Stomach (tissue), 8 donors: ENCODE measurements at regions not wholly inside any gene's neighbourhood (a gene's known extent, or its start where the extent isn't known, plus 50 kb on each side); places are given as distances from the start of the nearest gene placed in this dataset.

ENCODE experiments used
- DNase-seq, 2 donors: peaks; one replicate each; pipeline versions ENCODE4 v3.0.0 to v3.0.0-alpha.2; 2013 to 2019
- H3K27ac ChIP-seq, 5 donors: fragments of 200-600 bp in 4 of 5; sonication (generic) in 4 of 5; one replicate each; pipeline ENCODE4 v1.5.1; 2013 to 2019; ENCODE audit warnings: mild to moderate bottlenecking in 1 of 5, moderate library complexity in 1 of 5
- H3K27me3 ChIP-seq, 3 donors: fragments of 200-600 bp; sonication (generic); one replicate each; pipeline ENCODE4 v1.5.1; 2017 to 2019; ENCODE audit warnings: mixed run types in 1 of 3
- H3K36me3 ChIP-seq, 4 donors: fragments of 200-600 bp; sonication (generic); 1 replicate in 3 of 4; 2 replicates in 1 of 4; pipeline ENCODE4 v1.5.1; 2016 to 2019
- H3K4me1 ChIP-seq, 4 donors: fragments of 200-600 bp; sonication (generic); one replicate each; pipeline ENCODE4 v1.5.1; 2016 to 2019
- H3K4me3 ChIP-seq, 4 donors: fragments of 200-600 bp; sonication (generic) in 3 of 4; one replicate each; pipeline ENCODE4 v1.5.1; 2016 to 2019; ENCODE audit warnings: mild to moderate bottlenecking in 1 of 4
- H3K9me3 ChIP-seq, 4 donors: fragments of 200-600 bp; sonication (generic); one replicate each; pipeline ENCODE4 v1.5.1; 2016 to 2019
- EP300 ChIP-seq: sonication (generic); formaldehyde crosslinking; IDR thresholded peaks from one replicate; pipeline ENCODE4 v1.6.1; 2017; ENCODE audit warnings: antibody characterized with exemption
- POLR2A ChIP-seq, 4 donors: fragments of 450-650 bp; IDR thresholded peaks; one replicate each; pipeline ENCODE4 v1.6.1; 2016; ENCODE audit warnings: antibody characterized with exemption in 4 of 4, control low read depth in 2 of 4, mild to moderate bottlenecking in 1 of 4, moderate library complexity in 1 of 4
- POLR2AphosphoS5 ChIP-seq, 3 donors: sonication (generic); formaldehyde crosslinking; IDR thresholded peaks; one replicate each; pipeline ENCODE4 v1.6.1; 2016; ENCODE audit warnings: antibody characterized with exemption in 3 of 3
- WGBS, 5 donors: extraction: QIAGEN DNeasy Blood & Tissue Kit in 3 of 5; methylation state at CpG; one replicate each; pipeline versions ENCODE4 v1.1.5 to v1.1.7; 2013 to 2018; 5-methylcytosine and 5-hydroxymethylcytosine counted together
- intact Hi-C: fragments of 100-400 bp; cut with DNase I; formaldehyde crosslinking; loops from one replicate; pipeline ENCODE4 v1.15.1; 2023; ENCODE audit warnings: low total_unique reads
- TF ChIP-seq, protein P1 (sequence below), 7 experiments: fragments of 450-650 bp in 4 of 7; fragments of 200-600 bp in 3 of 7; sonication (generic) in 3 of 7; IDR thresholded peaks; one replicate each; pipeline ENCODE4 v1.5.1; 2016 to 2019; ENCODE audit warnings: antibody characterized with exemption in 7 of 7, control low read depth in 2 of 7, mild to moderate bottlenecking in 1 of 7
- donor health status: healthy with polysubstance abuse.
- donor health status: Bipolar disorder and iron deficiency.
- donor health status: healthy.

DNA sequence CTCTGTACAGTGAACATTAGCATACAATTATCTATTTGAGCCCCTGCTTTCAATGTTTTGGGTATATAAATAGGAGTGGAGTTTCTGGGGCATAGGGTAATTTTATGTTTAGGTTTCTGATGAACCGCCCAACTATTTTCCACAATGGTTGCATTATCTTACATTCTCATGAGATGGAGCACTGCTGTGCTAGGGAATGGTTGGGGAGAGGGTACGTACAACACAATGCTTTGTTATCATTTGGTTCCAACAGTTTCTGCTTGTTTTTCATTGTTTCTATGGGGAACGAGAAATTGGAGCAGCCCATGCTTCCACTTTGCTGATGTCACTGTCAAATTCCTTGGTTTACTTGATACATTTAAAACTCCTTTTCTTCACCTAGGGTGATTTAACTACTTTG lies 1115.3 kb downstream of the REEP3 start:
- DNase-seq: peak in 1 of 2 donors; percentile 12
- 49 to 64% (median 63%) methylated on average over 3 of the region's 3 CpGs for WGBS, 5 donors
- TF ChIP-seq EP300 (no peak), POLR2AphosphoS5 (IDR thresholded peaks at IDR 0.05) (no peak), POLR2A (IDR thresholded peaks at IDR 0.05) (no peak)
- Histone ChIP-seq H3K9me3 (no peaks in the 10 kb centered on the region), H3K4me3 (no peak overlapping the region), H3K27ac (no peak overlapping the region), H3K36me3 (no peaks in the 10 kb centered on the region), H3K27me3 (no peaks in the 10 kb centered on the region), H3K4me1 (no peaks in the 10 kb centered on the region)
- intact Hi-C loops: no loop called here

GRCh38 chr10:64637939-64638338 lies 1116.7 kb downstream of the REEP3 start:
- no peaks in the 10 kb centered on the region for H3K4me1 ChIP-seq
- WGBS, 5 donors: 31 to 58% (median 40%) methylated on average over 1 of the region's 1 CpG
- intact Hi-C loops: no loop called here
- no peaks in the 10 kb centered on the region for H3K36me3 ChIP-seq
- H3K27ac ChIP-seq: no peak overlapping the region
- TF ChIP-seq EP300 (no peak), POLR2A (IDR thresholded peaks at IDR 0.05) (no peak), POLR2AphosphoS5 (IDR thresholded peaks at IDR 0.05) (no peak)
- TF ChIP-seq, protein P1, sequence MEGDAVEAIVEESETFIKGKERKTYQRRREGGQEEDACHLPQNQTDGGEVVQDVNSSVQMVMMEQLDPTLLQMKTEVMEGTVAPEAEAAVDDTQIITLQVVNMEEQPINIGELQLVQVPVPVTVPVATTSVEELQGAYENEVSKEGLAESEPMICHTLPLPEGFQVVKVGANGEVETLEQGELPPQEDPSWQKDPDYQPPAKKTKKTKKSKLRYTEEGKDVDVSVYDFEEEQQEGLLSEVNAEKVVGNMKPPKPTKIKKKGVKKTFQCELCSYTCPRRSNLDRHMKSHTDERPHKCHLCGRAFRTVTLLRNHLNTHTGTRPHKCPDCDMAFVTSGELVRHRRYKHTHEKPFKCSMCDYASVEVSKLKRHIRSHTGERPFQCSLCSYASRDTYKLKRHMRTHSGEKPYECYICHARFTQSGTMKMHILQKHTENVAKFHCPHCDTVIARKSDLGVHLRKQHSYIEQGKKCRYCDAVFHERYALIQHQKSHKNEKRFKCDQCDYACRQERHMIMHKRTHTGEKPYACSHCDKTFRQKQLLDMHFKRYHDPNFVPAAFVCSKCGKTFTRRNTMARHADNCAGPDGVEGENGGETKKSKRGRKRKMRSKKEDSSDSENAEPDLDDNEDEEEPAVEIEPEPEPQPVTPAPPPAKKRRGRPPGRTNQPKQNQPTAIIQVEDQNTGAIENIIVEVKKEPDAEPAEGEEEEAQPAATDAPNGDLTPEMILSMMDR (IDR thresholded peaks at IDR 0.05): no peak
- no peaks in the 10 kb centered on the region for H3K9me3 ChIP-seq
- no peak overlapping the region for H3K4me3 ChIP-seq
- no peaks in the 10 kb centered on the region for H3K27me3 ChIP-seq
- DNase-seq: no peak

DNA sequence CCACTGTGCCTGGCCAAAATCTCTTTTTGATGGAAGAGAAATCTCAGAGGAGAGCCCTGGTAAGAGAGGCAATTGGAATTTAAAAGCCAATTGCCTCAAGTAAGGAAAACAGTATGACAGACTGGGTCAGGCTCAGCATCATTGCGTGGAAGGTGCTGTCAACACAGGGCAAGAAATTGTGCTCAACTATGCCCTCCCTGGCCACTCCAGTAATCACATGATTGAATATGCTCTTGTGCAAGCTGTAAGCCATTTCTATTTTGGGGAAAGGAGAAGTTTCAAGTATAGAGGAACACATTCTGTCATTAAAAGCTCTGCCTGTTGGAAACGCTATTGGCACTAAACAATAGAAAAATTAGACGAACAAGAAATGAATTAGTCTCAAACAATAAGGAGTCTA lies 1127.7 kb downstream of the REEP3 start:
- Histone ChIP-seq H3K36me3 (no peaks in the 10 kb centered on the region), H3K9me3 (no peaks in the 10 kb centered on the region), H3K27me3 (no peaks in the 10 kb centered on the region), H3K4me3 (no peak overlapping the region), H3K4me1 (no peaks in the 10 kb centered on the region), H3K27ac (no peak overlapping the region)
- 56 to 71% (median 67%) methylated on average over 3 of the region's 3 CpGs for WGBS, 5 donors
- TF ChIP-seq, protein P1 (IDR thresholded peaks at IDR 0.05): no peak
- TF ChIP-seq POLR2AphosphoS5 (IDR thresholded peaks at IDR 0.05) (no peak), POLR2A (IDR thresholded peaks at IDR 0.05) (no peak), EP300 (no peak)
- intact Hi-C loops: no loop called here
- DNase-seq: peak in 1 of 2 donors; percentile 12

DNA sequence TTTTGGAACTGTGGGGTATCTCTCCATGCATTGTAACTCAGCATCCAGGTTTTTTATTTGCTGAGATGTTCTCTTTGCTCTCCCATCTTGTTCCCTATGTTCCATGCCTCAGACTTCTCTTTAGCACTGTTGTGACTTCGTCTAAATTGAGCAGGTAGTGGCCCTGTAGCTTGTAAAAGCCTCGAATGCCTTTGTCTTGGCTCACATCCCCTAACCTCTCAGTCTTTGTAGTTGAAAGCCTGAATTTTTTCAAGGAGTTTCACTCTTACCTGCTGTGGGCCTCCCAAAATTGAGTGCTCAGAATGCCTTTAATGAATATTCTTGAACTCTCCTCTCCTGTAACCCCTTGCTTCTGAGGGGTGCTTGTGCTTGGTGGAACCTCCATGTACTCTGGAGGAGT lies 1137.3 kb downstream of the REEP3 start:
- TF ChIP-seq POLR2A (IDR thresholded peaks at IDR 0.05) (no peak), POLR2AphosphoS5 (IDR thresholded peaks at IDR 0.05) (no peak), EP300 (no peak)
- TF ChIP-seq, protein P1 (IDR thresholded peaks at IDR 0.05): no peak
- no peaks in the 10 kb centered on the region for H3K36me3 ChIP-seq
- no peaks in the 10 kb centered on the region for H3K4me1 ChIP-seq
- 41 to 51% (median 47%) methylated on average over 2 of the region's 2 CpGs for WGBS, 5 donors
- H3K27ac ChIP-seq: no peak overlapping the region
- H3K27me3 ChIP-seq: no peaks in the 10 kb centered on the region
- H3K9me3 ChIP-seq: no peaks in the 10 kb centered on the region
- intact Hi-C loops: no loop called here
- no peak for DNase-seq
- H3K4me3 ChIP-seq: no peak overlapping the region

- 69 to 88% (median 86%) methylated on average over 1 of the region's 1 CpG for WGBS, 5 donors
- no peaks in the 10 kb centered on the region for H3K9me3 ChIP-seq
- H3K4me1 ChIP-seq: no peaks in the 10 kb centered on the region
- intact Hi-C loops: no loop called here
- no peak overlapping the region for H3K27ac ChIP-seq
- H3K4me3 ChIP-seq: no peak overlapping the region
- no peak for DNase-seq
- no peaks in the 10 kb centered on the region for H3K36me3 ChIP-seq
- no peaks in the 10 kb centered on the region for H3K27me3 ChIP-seq
- TF ChIP-seq EP300 (no peak), POLR2A (IDR thresholded peaks at IDR 0.05) (no peak), POLR2AphosphoS5 (IDR thresholded peaks at IDR 0.05) (no peak)
- TF ChIP-seq, protein P1 (IDR thresholded peaks at IDR 0.05): no peak
Measured at GRCh38 chr10:64659311-64659710, 1138.1 kb downstream of the REEP3 start.
